CD4-positive, alpha-beta T cell treated with Interleukin-4 for 1 hour (primary cell): ENCODE measurements at regions not wholly inside any gene's neighbourhood (a gene's known extent, or its start where the extent isn't known, plus 50 kb on each side); places are given as distances from the start of the nearest gene placed in this dataset.

ENCODE experiments used
- DNase-seq, 2 donors: peaks; one replicate each; pipeline ENCODE4 v3.0.0-alpha.2; 2020 to 2022

GRCh38 chr14:39948235-39948634, 516.0 kb upstream of the FBXO33 start:
- DNase-seq, result no peak

DNA sequence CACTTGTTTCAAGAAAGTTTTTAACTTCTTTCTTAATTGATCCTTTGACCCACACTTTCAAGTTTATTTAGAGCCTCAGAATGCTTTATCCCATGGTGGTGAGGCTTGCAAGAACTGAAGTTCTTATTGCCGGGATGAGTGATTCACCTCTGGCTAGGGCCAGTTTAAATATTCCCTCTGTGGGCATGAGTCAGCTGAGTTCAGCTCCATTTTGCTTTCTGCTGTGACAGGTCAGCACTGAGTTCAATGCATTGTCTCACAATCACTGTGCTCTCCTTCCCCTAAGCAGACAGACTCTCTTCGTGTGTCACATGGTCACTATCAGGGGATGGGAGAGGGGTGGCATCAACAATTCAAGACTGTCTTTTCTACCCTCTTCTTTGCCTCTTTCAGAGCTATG, 514.6 kb upstream of the FBXO33 start:
- no peak for DNase-seq

DNA sequence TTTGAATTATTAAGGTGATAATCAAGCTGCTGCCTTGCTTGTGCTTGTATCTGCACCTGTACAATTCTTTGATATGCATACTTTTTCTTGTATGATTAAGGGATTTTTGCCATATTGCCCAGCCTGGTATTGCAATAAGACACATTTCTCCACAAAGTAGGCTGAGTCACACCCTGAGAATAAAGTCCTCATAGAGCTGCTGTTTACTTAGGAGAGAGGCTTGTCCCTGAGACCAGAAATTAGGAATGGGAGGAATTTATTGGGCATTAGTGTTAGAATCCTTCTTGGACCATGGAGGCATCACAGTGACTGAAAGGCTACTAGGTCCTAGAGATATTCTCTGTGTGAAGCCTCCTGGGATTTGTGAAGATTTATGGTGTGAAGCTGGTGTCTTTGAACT, 506.8 kb upstream of the FBXO33 start:
- no peak for DNase-seq

- no peak for DNase-seq
Measured at GRCh38 chr14:39912192-39913100, 480.2 kb upstream of the FBXO33 start.

- no peak for DNase-seq
Measured at GRCh38 chr14:39897657-39898056, 465.4 kb upstream of the FBXO33 start.

- no peak for DNase-seq
Measured at GRCh38 chr14:39890026-39890425, 457.8 kb upstream of the FBXO33 start.

DNA sequence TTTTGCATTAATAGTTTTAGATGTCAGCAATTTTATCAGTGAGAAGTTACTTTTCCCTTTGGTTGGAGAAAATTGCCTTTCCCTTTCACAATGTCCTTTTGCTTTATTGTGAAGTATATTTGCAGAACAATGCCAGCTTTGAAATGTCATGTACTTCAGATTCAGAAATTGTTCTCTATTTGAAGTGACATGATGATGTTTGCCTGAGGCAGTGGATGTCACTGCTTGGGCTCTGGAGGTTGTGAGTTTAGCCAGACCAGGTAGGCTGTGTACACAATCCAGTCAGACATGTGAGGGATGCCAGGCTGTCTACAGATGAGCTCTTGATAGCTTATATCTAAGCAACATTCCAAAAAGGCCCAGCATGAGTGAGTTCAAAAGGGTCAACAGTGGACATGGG, 451.9 kb upstream of the FBXO33 start:
- no peak for DNase-seq

- no peak for DNase-seq
Measured at GRCh38 chr14:39880965-39881364, 448.7 kb upstream of the FBXO33 start.

- no peak for DNase-seq
Measured at GRCh38 chr14:39880106-39880695, 448.0 kb upstream of the FBXO33 start.

DNA sequence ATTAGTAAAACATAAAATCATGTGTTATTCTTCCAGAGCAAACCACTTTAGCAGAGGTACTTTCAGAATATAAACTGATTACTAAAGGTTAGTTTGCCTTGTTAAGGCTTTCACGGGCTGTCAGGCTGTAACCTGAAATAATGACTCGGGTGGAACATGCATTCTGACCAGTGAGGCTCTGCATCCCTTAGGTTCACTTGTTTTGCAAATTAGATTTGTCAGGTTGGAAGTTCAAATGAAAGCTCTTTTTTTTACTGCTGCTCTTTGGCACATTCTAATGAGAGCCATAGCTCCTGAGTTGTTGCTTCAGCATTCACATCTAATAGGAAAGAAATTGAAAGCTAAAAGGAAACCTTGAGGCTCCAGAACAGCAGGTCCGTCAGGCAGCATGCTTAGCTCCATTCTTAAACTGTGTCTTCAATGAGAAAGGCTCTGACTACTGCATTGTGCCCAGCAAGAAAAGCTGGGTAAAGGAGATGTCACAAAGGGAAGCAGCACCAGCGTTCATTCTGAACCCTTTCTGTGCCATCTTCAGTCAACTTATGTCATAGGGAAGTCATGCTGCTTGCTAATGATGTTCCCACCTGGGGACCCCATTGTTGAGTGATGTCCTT, 445.5 kb upstream of the FBXO33 start:
- no peak for DNase-seq

DNA sequence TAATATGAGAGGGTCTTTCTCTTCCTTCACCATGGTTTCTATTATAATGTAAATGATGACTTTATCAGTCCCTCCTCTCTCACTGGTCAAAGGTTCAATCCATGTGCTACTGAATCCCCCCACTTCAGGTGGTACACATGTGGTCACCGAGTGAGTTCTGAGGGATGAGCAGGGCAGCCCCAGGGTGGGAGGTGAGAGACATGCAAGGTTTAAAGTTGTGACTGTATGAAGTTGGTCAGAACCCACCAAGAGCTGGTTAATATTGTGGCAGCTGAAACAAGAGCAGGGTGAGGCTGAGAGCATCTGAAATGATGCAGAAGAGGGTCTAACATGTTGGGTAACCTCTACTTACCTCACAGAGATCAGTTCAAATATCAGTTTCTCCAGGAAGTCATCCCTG, 444.7 kb upstream of the FBXO33 start:
- no peak for DNase-seq

- DNase-seq, result no peak
Measured at GRCh38 chr14:39875028-39875427, 442.8 kb upstream of the FBXO33 start.

GRCh38 chr14:39873791-39874190, 441.6 kb upstream of the FBXO33 start:
- no peak for DNase-seq

- DNase-seq, result no peak
Measured at GRCh38 chr14:39868949-39869348, 436.7 kb upstream of the FBXO33 start.

GRCh38 chr14:39868251-39868650, 436.0 kb upstream of the FBXO33 start:
- no peak for DNase-seq

- no peak for DNase-seq
Measured at GRCh38 chr14:39863441-39863840, 431.2 kb upstream of the FBXO33 start.

DNA sequence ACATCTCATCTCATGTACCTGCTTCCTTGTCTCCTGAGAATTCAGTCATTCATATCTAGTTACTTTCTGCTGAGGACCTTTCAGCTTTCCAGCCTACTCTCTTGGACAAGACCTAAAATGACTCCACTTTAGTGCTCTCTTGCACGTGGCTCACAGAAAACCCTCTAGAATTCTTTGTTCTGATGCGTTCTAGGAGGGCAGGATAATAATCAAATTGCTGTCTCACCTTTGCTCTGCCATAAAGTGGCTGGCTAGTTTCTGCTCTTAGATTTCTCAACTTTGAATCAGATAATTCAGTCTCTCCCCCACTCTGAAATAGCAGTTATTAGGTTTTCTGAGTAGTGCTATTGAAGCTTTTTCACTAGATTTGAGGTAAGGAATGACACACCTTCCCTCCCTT, 429.5 kb upstream of the FBXO33 start:
- no peak for DNase-seq

DNA sequence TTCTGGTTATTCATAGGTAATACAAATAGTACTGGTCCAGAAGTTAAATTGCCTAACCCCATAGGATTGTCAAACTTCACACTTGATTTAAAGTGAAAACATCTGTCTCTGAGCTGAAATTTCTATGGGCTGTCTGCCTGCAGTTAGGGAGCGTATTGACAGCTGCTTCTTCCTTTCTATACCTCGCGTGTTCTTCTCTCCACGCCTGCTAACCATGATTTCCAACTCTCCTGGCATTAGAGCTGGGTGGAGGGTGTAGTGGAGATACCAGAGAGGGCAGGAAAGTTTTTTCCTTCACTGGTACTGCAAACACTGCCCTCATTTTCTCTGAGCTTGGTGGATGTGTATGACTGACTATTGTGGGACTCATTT, 429.0 kb upstream of the FBXO33 start:
- DNase-seq, result no peak

GRCh38 chr14:39860596-39861228, 428.5 kb upstream of the FBXO33 start:
- no peak for DNase-seq

GRCh38 chr14:39859314-39859713, 427.1 kb upstream of the FBXO33 start:
- DNase-seq, result no peak

- DNase-seq, result no peak
Measured at GRCh38 chr14:39857376-39858055, 425.3 kb upstream of the FBXO33 start.

DNA sequence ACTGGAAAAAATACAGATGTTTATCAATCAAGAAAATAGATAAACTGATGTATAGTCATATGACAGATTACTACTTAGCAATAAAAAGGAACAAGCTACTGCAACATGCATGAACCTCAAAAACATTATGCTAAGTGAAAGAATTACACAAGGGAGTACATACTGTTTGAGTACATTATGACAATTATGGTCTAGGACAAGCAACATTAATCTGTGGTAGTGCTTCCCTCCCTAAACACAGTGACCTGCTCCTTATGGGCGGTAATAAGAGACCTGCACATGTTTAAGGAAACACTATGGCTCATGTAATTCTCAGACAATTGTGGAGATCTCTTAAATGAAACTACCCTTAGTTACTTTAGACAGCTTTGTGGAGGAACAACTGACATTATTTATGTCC, 421.2 kb upstream of the FBXO33 start:
- no peak for DNase-seq

GRCh38 chr14:39851202-39851601, 419.0 kb upstream of the FBXO33 start:
- DNase-seq, result no peak
